ENCODE measurements at regions not wholly inside any gene's neighbourhood (a gene's known extent, or its start where the extent isn't known, plus 50 kb on each side); places are given as distances from the start of the nearest gene placed in this dataset.

- Histone ChIP-seq H3K27ac (no peak overlapping the region), H3K9me3 (no peaks in the 10 kb centered on the region), H3K27me3 (no peaks in the 10 kb centered on the region), H3K9ac (ENCODE audit: low read depth in 2 of 2, low read length in 2 of 2) (no peak overlapping the region), H3K4me3 (no peak overlapping the region), H3K36me3 (no peaks in the 10 kb centered on the region), H3K4me1 (no peaks in the 10 kb centered on the region)
- TF ChIP-seq, protein P1, sequence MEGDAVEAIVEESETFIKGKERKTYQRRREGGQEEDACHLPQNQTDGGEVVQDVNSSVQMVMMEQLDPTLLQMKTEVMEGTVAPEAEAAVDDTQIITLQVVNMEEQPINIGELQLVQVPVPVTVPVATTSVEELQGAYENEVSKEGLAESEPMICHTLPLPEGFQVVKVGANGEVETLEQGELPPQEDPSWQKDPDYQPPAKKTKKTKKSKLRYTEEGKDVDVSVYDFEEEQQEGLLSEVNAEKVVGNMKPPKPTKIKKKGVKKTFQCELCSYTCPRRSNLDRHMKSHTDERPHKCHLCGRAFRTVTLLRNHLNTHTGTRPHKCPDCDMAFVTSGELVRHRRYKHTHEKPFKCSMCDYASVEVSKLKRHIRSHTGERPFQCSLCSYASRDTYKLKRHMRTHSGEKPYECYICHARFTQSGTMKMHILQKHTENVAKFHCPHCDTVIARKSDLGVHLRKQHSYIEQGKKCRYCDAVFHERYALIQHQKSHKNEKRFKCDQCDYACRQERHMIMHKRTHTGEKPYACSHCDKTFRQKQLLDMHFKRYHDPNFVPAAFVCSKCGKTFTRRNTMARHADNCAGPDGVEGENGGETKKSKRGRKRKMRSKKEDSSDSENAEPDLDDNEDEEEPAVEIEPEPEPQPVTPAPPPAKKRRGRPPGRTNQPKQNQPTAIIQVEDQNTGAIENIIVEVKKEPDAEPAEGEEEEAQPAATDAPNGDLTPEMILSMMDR (IDR thresholded peaks at IDR 0.05), result no peak
- intact Hi-C loops (cut with DNase I), result no loop called here
- no peak for DNase-seq
These were observed 114.5 kb downstream of the RXFP2 start for GRCh38 chr13:31853643-31854326.

GRCh38 chr13:31859571-31859970 lies 120.2 kb downstream of the RXFP2 start:
- DNase-seq, result no peak
- TF ChIP-seq, protein P1 (IDR thresholded peaks at IDR 0.05), result no peak
- Histone ChIP-seq H3K4me3 (no peak overlapping the region), H3K4me1 (no peaks in the 10 kb centered on the region), H3K27me3 (no peaks in the 10 kb centered on the region), H3K27ac (no peak overlapping the region), H3K9me3 (no peaks in the 10 kb centered on the region), H3K9ac (ENCODE audit: low read depth in 2 of 2, low read length in 2 of 2) (no peak overlapping the region), H3K36me3 (no peaks in the 10 kb centered on the region)
- intact Hi-C loops (cut with DNase I), result no loop called here

DNA sequence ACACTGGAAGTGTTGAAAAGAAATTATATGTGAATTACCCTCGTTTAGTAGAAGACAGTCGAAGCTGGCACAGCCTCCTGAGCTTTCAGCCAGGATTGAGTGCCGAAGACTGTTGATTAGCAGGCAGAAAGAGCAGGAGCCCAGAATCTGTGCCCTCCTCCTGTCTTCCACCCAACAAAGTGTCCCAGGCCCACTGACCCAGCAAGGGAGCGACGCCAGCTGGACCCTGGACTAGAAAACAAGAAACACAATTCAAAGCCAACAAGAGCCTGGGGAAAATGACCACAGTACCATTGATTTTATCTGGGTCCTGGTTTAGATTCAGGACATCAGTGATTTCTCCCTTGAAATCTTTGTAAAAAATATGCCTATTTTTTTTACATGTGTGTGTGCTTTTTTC lies 120.7 kb downstream of the RXFP2 start:
- TF ChIP-seq, protein P1 (IDR thresholded peaks at IDR 0.05), result no peak
- Histone ChIP-seq H3K9ac (ENCODE audit: low read depth in 2 of 2, low read length in 2 of 2) (no peak overlapping the region), H3K4me3 (no peak overlapping the region), H3K27me3 (no peaks in the 10 kb centered on the region), H3K4me1 (no peaks in the 10 kb centered on the region), H3K9me3 (no peaks in the 10 kb centered on the region), H3K27ac (no peak overlapping the region), H3K36me3 (no peaks in the 10 kb centered on the region)
- DNase-seq, result no peak
- intact Hi-C loops (cut with DNase I), result no loop called here

DNA sequence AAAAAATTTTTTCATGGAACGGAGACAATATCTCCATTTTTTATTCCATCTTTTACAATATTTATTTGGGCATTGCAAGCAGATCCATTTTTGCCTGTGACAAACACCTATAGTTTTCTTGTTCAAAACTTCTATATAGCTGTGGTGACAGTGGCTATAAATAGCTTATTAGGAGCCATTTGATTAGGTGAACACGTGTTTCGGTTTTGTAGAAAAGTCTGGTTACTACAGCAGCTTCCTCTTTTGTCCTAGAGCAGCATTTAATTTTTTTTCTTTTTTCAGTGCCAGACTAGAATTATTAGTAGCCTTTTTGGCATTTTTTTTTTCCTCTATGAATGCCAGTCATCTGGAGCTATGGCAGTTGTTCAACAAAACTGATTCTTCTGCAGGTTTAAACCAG lies 123.5 kb downstream of the RXFP2 start:
- H3K9ac ChIP-seq (ENCODE audit: low read depth in 2 of 2, low read length in 2 of 2), result no peak overlapping the region

DNA sequence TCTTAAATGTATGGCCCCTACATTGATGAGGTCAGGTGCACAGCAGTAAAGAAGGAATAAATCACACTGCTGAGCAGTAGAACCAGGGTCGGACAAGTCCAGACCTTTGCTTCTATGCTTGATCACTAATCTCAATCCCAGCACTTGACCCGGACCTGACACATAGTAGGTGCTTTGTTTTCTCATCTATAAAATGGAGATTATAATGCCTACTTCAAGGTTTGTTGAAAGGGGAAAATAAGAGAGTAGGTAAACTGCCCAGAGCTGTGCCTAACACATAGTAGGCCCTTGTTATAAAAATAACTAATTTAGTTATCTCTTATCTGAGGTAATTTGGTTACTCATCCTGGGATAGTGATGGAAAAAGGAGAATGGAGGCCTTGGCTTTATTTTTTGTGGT lies 125.0 kb downstream of the RXFP2 start:
- no peaks in the 10 kb centered on the region for H3K9me3 ChIP-seq
- no peak overlapping the region for H3K9ac ChIP-seq (ENCODE audit: low read depth in 2 of 2, low read length in 2 of 2)
- no peak for DNase-seq
- H3K36me3 ChIP-seq, result no peaks in the 10 kb centered on the region
- intact Hi-C loops (cut with DNase I), result no loop called here
- no peaks in the 10 kb centered on the region for H3K4me1 ChIP-seq
- TF ChIP-seq, protein P1 (IDR thresholded peaks at IDR 0.05), result no peak
- H3K27ac ChIP-seq, result no peak overlapping the region
- H3K4me3 ChIP-seq, result no peak overlapping the region
- H3K27me3 ChIP-seq, result no peaks in the 10 kb centered on the region

More for the DNA sequence above, 123.5 kb downstream of the RXFP2 start:
- Histone ChIP-seq H3K9me3 (no peaks in the 10 kb centered on the region), H3K4me3 (no peak overlapping the region), H3K36me3 (no peaks in the 10 kb centered on the region), H3K27ac (no peak overlapping the region), H3K27me3 (no peaks in the 10 kb centered on the region), H3K4me1 (no peaks in the 10 kb centered on the region)
- no peak for DNase-seq
- TF ChIP-seq, protein P1 (IDR thresholded peaks at IDR 0.05), result no peak
- intact Hi-C loops (cut with DNase I), result no loop called here
